NCI-H1105 (cell line): ENCODE measurements at regions not wholly inside any gene's neighbourhood (a gene's known extent, or its start where the extent isn't known, plus 50 kb on each side); places are given as distances from the start of the nearest gene placed in this dataset.
A peak's percentile ranks its signal among the peaks of the same experiment; 100 is the strongest.
"Not testable (repeated sequence)": the region's sequence is repeated elsewhere in the genome, so short reads cannot be mapped to it uniquely, and the experiment has no call there.

Experiments used
- DNase-seq: peaks from one replicate; lab custom pipeline; 2025; lab: John Stamatoyannopoulos, UW

DNA sequence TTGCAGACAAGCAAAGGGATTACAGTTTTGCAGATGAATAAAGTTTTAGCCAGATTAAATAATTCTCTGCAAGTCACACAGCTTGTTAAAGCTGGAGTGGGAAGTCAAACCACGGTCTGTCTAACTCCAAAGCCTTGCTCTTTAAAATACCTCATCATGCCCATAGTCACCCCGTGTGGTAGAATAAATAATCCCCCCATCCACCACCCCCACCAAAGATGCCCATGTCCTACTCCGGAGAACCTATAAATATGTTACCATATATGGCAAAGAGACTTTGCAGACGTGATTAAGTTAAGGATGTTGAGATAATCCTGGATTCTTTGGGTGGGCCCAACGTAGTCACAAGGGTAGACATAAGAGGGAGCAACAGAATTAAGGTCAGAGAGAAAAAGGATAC lies 118.7 kb downstream of the BEND2 start:
- DNase-seq, result no peak

- DNase-seq, result no peak
Measured at GRCh38 chrX:18101087-18101486, 119.6 kb downstream of the BEND2 start.

DNA sequence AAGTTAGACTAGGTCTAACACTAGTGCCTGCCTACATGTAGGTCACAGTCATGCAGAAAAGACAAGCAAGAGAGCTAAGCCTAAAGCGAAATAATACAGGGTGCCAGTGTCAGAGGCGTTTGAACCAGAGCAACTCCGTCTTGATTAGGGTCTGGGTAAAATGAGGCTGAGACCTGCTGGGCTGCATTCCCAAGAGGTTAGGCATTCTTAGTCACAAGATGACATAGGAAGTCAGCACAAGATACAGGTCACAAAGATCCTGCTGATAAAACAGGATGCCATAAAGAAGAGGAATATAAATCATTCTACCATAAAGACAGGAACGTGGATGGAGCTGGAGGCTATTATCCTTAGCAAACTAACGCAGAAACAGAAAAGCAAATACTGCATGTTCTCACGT lies 120.9 kb downstream of the BEND2 start:
- no peak for DNase-seq

DNA sequence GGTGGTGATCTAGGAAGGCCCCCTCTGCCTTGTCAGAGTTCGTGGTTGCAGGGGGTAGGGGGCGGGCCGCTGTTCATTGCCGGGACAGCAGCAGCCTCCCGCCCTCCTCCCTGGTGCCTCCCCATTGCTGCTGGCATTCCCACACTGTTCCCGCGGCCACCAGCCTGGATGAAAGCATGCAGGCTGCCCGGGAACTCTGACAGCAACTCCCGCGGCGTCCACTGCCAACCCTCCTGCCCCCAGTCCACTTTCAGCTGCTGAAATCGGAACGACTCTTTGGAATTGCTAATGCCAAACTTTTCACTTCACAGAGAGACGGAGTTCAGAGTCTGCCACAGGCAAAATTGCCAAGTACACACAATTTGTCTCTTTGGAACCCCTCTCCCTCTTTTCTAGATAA lies 121.9 kb downstream of the BEND2 start:
- no peak for DNase-seq

DNA sequence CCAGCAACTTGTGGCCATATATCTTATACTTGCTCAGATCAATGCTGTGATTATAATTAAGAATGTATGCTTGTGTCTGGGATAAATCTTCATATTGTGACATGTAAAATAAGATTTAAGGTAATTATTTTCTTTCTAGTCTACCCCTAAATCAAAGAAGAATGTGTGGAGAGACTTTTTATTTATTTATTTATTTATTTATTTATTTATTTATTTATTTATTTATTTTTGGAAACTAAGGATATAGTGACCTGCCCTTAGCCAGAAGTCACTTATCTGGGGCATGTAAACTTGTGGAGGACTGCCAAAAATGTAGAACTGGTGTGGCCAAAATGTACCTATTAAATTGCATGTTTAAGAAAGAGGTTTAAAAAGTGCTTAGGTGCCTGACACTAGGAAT lies 144.3 kb downstream of the BEND2 start:
- DNase-seq, result no peak

DNA sequence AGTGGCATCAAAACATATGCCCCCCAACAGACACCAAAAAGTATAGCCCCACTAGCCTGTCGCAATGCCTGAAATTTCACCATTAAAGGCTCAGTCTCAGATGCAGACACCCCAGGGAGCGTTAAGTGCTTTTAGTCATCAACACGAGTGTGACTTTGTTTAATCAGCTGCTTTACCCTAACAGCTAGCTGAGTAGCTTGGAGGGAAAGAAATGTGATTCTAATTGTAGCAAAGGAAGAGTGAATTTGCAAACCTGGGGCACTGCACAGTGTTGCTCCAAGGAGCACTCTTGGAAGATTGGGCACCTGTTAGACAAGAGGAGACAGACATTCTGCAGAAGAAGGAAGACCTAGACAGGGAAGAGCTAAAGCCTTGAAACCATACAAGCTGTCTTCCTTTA lies 145.1 kb downstream of the BEND2 start:
- peak; percentile 65 for DNase-seq

DNA sequence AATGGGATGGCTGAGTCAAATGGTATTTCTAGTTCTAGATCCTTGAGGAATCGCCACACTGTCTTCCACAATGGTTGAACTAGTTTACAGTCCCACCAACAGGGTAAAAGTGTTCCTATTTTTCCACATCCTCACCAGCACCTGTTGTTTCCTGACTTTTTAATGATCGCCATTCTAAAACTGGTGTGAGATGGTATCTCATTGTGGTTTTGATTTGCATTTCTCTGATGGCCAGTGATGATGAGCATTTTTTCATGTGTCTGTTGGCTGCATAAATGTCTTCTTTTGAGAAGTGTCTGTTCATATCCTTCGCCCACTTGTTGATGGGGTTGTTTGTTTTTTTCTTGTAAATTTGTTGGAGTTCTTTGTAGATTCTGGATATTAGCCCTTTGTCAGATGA lies 152.6 kb downstream of the BEND2 start:
- DNase-seq, result not testable (repeated sequence)

- DNase-seq, result peak; percentile 41
Measured at GRCh38 chrX:18065956-18066355, 154.7 kb downstream of the BEND2 start.

GRCh38 chrX:18051690-18052089 lies 169.0 kb downstream of the BEND2 start:
- DNase-seq, result no peak

DNA sequence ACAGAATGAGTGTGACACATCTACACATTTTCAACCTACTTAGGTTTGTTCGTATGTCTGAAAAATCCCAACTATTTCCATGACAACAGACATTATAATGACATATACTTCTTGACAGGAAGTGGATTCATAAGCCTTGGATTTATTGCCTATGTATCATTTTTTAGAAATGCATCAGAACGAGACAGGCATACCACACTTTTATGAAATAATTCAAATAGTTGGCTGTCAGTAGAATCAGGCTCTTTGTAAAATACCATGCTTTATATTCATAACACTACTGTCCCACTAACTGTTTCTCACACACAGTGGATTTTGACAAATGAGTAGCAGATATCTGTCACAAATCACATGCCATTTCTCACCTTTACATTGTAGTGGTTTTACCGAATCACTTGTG lies 173.2 kb downstream of the BEND2 start:
- no peak for DNase-seq

GRCh38 chrX:18045436-18045835 lies 175.2 kb downstream of the BEND2 start:
- no peak for DNase-seq

GRCh38 chrX:18042776-18043175 lies 177.9 kb downstream of the BEND2 start:
- no peak for DNase-seq

DNA sequence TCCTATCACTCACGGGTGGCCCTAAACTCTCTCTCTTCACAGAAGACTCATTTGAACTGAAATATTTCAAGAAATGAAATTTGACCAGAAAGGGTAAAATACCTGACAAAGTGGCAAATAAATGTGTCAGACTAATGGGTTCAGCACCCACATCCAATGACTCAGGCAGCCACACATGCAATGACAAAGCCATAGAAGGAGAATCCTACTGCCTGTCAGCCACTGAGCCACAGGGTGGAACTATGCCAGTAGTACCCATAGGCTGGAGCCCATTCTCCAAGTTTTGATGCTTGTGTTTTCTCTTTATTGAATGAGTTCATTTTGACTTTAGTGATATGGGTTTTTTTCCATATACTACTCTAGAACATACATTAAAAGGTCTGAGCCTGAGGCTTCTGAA lies 179.0 kb downstream of the BEND2 start:
- no peak for DNase-seq

GRCh38 chrX:18039023-18039422 lies 177.9 kb upstream of the RAI2 start:
- DNase-seq, result no peak

- no peak for DNase-seq
Measured at GRCh38 chrX:18036394-18036793, 175.3 kb upstream of the RAI2 start.

DNA sequence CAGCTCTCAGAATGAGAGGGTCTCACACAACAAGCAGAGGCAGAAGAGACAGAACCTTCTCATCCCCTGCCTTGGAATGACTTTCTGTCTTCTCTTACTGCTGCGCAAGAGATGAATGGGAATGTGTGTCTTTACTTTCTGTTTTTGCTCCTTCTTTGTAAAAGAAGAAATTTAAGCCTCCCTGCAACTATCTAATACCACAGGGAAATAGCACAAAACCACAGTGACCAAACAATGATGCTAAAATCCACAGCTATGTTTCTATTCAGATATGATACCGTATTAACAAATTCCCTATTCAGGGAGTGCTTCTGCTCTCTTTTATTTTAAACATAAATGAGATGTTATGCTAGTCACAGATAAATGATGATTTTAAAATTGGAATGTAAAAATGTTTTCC lies 173.8 kb upstream of the RAI2 start:
- no peak for DNase-seq

GRCh38 chrX:18034504-18034903 lies 173.4 kb upstream of the RAI2 start:
- no peak for DNase-seq

DNA sequence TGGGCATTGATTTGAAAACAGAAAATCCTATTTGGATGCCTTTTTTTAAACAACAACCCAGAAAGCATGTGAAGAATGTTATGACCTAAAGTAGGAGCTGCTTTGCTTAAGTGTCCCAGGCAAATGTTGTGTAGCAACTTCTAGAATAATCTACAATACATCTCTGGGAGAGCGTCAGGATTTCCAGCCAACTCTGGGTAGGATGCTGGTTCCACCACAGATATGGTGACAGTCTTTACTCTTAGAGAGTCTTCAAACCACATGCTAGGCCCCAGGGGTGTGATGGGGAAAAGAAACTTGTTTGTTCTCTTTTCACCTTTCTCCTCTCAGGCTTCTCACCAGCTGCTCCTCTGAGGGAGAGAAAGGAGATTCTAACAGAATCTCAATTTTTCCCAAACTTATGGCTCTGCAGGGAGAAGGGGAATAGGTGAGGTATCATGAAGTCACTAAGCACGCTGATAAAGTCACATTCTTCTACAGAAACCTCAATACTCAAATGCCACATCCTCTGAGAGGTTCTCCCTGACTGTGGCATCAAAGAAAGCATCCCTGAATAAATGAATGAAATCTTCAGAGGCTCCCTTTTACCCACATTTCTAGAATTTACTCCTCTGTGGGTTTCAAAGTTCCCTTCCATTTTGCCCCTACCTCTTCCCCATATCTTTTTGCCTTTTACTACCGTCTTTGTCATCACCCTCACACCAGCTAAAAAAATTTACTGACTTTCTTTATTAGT lies 171.6 kb upstream of the RAI2 start:
- no peak for DNase-seq

DNA sequence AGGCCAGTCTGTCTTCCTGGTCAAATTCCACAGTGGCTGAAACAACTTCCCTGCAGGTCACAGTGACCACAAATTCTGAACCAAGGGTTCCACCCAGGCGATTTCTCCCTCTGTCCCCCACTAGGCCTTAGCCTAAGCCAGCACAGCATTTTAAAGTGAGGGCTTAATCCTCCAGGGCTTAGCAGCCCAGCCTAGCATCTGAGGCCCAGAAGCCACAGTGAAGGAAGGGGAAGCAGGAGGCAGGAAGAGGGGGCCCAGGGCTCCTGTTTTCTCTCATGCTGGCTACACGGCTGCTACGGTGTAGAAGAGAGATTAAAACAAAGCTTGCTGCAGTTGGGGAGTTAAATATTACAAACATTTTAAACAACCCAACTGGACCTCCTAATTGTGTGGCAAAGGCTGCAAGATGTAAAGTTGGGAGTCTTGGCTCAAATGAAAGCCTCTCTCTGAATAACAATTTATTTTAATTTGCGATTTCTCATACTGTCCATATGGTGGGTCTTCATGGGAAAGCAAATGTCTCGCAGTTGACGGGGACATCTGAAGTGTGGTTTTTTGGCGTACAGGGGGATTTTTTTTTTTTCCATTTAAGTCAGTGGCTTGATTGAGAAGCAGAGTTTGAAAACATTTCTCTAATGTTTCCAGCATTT lies 170.8 kb upstream of the RAI2 start:
- no peak for DNase-seq

DNA sequence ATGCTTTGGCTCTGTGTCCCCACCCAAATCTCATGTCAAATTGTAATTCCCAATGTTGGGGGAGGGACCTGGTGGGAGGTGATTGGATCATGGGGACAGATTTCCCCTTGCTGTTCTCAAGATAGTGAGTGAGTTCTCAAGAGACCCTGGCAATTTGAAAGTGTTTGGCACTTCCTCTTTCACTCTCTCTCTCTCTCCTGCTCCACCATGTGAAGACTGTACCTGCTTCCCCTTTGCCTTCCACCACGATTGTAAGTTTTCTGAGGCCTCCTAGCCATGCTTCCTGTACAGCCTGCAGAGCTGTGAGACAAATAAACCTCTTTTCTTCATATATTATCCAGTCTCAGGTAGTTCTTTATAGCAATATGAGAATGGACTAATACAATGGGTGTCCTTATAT lies 169.6 kb upstream of the RAI2 start:
- not testable (repeated sequence) for DNase-seq

DNA sequence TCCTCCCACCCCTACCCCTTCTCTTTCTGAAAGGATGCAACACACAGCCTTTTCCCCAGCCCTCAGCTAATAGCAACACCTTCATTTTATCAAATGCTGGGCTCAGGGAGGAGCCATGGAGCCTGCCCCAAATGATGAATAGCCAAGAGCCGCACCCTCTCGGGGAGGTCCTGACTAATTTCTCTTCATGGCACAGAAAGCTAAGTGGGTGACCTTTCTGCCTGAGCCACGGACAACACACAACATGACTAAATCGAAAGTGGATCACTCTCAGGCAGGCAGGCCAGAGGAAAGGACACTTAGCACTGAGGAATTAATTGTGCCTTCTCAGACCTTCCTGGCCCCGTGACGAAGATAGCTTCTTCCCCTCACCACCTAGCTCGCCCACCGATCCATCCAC lies 165.1 kb upstream of the RAI2 start:
- DNase-seq, result no peak

GRCh38 chrX:18017411-18017810 lies 156.3 kb upstream of the RAI2 start:
- DNase-seq, result peak; percentile 48

DNA sequence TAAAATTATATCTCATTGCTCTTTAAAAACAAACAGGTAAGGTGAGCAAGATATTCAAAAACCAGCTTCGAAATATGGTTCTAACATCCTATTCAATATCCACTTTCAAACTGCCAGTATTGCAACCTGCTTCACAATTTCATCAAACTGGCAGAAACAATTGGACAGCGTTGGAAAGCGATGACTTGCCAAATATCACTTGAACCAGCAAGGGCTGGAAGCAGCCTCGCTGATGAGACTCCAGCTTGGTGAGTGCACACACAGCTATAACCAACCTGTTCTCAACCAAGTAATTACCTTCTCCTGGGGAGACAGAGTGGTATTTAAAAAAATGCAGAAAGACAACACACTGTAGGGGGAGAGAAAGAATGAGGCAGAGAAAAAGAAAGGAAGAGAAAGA lies 155.8 kb upstream of the RAI2 start:
- peak; percentile 32 for DNase-seq

- DNase-seq, result no peak
Measured at GRCh38 chrX:18010253-18010652, 149.2 kb upstream of the RAI2 start.
